Neural crest cell (in vitro differentiated cells): ENCODE measurements at regions not wholly inside any gene's neighbourhood (a gene's known extent, or its start where the extent isn't known, plus 50 kb on each side); places are given as distances from the start of the nearest gene placed in this dataset.

Experiments
- DNase-seq: peaks from one replicate; pipeline ENCODE4 v3.0.0; 2021; ENCODE audit warnings: low read depth, mixed read lengths, low spot score
- H3K27ac Mint-ChIP-seq: one replicate; pipeline ENCODE4 v1.8.0; 2021; ENCODE audit warnings: mild to moderate bottlenecking, mixed read lengths; ENCODE audit not compliant: unreplicated experiment
- H3K27me3 Mint-ChIP-seq: 2 replicates; pipeline ENCODE4 v1.8.0; 2021; ENCODE audit warnings: low read depth, mild to moderate bottlenecking, mixed read lengths
- H3K36me3 Mint-ChIP-seq: 2 replicates; pipeline ENCODE4 v1.8.0; 2021; ENCODE audit warnings: low read depth, mild to moderate bottlenecking, mixed read lengths
- H3K4me1 Mint-ChIP-seq: 2 replicates; pipeline ENCODE4 v1.8.0; 2021; ENCODE audit warnings: mixed read lengths
- H3K4me3 Mint-ChIP-seq: one replicate; pipeline ENCODE4 v1.8.0; 2021; ENCODE audit warnings: mild to moderate bottlenecking, mixed read lengths
- H3K9me3 Mint-ChIP-seq: 2 replicates; pipeline ENCODE4 v1.8.0; 2021; ENCODE audit warnings: mixed read lengths
- TF ChIP-seq, protein P1 (sequence below): fragments of 200-600 bp; sonication (generic); conservative IDR thresholded peaks from 2 replicates; pipeline ENCODE4 v1.5.0; 2021; ENCODE audit warnings: antibody characterized with exemption, mild to moderate bottlenecking

DNA sequence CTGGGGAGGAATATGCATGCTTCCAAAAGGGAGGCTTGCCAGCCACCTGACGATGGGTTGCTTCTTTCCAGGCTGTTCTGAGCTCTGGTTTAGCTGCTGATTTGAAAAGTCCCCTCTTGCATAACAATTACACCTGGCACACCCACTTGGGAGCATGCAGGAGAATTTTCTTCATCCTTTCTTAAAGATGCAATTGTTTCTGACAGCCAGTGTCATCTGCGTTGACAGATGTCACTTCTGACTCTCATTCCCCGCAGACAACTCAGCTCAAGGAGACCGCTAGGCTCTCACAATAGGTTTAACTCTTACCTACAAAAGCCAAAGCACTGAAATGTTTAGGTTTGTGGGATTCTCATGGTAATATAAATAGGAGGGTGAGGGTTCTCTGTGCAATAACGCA, 185.6 kb upstream of the SYNPR start:
- Mint-ChIP-seq H3K27ac (no peak overlapping the region), H3K4me1 (peaks cover 4% of the 10 kb centered on the region), H3K9me3 (no peaks in the 10 kb centered on the region), H3K27me3 (peaks cover 24% of the 10 kb centered on the region), H3K36me3 (peaks cover 2% of the 10 kb centered on the region), H3K4me3 (no peak overlapping the region)
- DNase-seq, result no peak
- TF ChIP-seq, protein P1, sequence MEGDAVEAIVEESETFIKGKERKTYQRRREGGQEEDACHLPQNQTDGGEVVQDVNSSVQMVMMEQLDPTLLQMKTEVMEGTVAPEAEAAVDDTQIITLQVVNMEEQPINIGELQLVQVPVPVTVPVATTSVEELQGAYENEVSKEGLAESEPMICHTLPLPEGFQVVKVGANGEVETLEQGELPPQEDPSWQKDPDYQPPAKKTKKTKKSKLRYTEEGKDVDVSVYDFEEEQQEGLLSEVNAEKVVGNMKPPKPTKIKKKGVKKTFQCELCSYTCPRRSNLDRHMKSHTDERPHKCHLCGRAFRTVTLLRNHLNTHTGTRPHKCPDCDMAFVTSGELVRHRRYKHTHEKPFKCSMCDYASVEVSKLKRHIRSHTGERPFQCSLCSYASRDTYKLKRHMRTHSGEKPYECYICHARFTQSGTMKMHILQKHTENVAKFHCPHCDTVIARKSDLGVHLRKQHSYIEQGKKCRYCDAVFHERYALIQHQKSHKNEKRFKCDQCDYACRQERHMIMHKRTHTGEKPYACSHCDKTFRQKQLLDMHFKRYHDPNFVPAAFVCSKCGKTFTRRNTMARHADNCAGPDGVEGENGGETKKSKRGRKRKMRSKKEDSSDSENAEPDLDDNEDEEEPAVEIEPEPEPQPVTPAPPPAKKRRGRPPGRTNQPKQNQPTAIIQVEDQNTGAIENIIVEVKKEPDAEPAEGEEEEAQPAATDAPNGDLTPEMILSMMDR, result no peak

DNA sequence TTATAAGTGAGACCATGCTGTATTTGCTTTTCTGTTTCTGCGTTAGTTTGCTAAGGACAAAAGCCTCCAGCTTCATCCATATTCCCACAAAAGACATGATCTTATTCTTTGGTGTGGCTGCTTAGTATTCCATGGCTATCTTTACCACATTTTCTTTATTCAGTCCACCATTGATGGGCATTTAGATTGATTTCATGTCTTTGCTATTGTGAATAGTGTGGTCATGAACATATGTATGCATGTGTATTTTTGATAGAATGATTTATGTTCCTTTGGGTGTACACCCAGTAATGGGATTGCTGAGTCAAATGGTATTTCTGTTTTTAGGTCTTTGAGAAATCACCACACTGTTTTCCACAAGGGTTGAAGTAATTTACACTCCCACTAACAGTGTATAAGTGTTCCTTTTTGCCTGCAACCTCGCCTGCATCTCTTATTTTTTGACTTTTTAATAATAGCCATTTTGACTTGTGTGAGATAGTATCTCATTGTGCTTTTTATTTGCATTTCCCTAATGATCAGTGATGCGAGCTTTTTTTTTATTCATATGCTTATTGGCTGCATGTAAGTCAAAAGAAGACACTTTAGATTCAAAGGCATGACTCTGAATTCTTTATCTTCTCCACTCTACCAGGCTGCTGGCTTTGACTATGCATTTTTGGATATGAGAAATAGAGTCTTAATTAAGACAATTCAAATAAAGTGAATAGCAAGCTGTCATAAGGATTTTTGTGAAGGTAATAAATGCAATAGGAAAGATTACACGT, 183.3 kb upstream of the SYNPR start:
- Mint-ChIP-seq H3K9me3 (no peaks in the 10 kb centered on the region), H3K4me1 (peaks cover 4% of the 10 kb centered on the region), H3K27ac (no peak overlapping the region), H3K27me3 (peaks cover 24% of the 10 kb centered on the region), H3K36me3 (peaks cover 2% of the 10 kb centered on the region), H3K4me3 (no peak overlapping the region)
- no peak for DNase-seq
- TF ChIP-seq, protein P1, result no peak

DNA sequence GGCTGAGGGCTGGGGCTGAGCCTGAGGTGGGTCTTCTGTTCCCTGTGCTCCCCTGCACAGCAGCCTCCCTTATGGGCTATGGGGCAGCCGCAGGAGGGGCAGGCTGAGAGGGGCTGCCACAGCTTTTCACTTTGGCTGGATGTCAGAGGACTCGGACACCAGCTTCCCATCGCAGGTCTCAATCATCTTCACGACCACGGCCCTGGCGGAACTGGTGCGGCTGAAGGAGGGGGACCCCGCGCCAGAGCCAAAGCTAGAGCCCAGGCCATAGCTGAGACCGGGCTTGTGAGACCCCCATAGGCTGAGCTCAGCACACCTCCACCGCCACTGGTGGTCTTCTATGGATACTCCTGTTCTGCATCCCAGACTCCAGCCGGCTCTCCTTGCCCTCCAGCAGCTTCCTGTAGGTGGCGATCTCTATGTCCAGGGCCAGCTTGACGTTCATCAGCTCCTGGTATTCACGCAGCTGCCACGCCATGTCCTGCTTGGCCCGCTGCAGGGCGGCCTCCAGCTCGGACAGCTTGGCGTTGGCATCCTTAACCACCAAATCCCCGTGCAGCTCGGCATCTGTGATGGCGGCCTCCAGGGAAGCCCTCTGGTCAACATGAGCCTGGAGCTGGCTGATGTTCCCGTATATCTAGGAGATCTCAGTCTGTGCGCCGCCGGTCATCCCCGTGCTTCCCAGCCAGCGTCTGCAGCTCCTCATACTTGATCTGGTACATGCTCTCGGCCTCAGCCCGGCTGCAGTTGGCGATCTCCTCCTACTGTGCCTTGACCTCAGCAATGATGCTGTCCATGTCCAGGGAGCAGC, 181.7 kb upstream of the SYNPR start:
- no peak overlapping the region for H3K4me3 Mint-ChIP-seq
- peaks cover 4% of the 10 kb centered on the region for H3K4me1 Mint-ChIP-seq
- no peak overlapping the region for H3K27ac Mint-ChIP-seq
- no peaks in the 10 kb centered on the region for H3K9me3 Mint-ChIP-seq
- TF ChIP-seq, protein P1, result no peak
- DNase-seq, result no peak
- H3K36me3 Mint-ChIP-seq, result peaks cover 2% of the 10 kb centered on the region
- peaks cover 24% of the 10 kb centered on the region for H3K27me3 Mint-ChIP-seq

DNA sequence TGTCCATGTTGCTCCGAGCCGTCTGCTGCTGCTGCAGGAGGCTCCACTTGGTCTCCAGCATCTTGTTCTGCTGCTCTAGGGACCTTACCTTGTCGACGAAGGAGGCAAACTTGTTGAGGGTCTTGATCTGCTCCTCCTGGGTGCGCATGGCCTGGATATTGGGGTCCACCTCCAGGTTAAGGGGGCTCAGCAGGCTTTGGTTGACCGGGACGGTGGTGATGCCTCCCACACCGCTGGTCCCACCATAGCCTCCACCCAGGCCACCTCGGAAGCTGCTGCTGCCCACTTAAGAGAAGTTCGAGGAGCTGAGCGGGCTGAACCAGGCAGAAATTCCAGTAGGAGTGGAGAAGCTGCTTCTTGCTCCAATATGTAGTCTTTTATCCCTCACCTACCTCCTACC, 180.7 kb upstream of the SYNPR start:
- TF ChIP-seq, protein P1, result no peak
- Mint-ChIP-seq H3K9me3 (no peaks in the 10 kb centered on the region), H3K27me3 (peaks cover 20% of the 10 kb centered on the region), H3K36me3 (peaks cover 2% of the 10 kb centered on the region), H3K27ac (no peak overlapping the region), H3K4me1 (peaks cover 4% of the 10 kb centered on the region), H3K4me3 (no peak overlapping the region)
- no peak for DNase-seq

DNA sequence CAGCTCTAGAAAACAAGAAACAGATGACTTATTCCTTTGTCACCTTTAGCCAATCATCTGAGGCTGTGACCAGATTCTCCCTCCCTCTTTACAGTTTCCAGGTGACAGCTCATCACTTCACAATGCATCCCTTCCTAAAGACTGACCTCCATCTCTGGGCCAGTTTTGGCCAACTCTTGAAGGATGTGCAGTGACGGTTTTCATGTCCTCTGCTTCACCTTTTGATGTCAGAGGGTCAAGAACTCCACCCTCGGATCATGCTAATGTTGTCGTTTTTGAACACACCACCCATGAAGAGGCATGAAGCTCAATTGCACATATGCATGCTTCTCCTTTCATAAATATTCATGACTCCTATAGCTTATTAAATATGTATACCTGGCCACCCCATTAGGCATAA, 161.2 kb upstream of the SYNPR start:
- Mint-ChIP-seq H3K27me3 (peaks cover 6% of the 10 kb centered on the region), H3K27ac (no peak overlapping the region), H3K36me3 (no peaks in the 10 kb centered on the region), H3K4me3 (no peak overlapping the region), H3K4me1 (no peaks in the 10 kb centered on the region), H3K9me3 (peaks cover 4% of the 10 kb centered on the region)
- DNase-seq, result no peak
- TF ChIP-seq, protein P1, result no peak
